Activated T-cell treated with anti-CD3 and anti-CD28 coated beads for 24 hours (primary cell): ENCODE measurements at regions not wholly inside any gene's neighbourhood (a gene's known extent, or its start where the extent isn't known, plus 50 kb on each side); places are given as distances from the start of the nearest gene placed in this dataset.

Experiments
- DNase-seq: peaks from one replicate; pipeline ENCODE4 v3.0.0-alpha.2; 2020; ENCODE audit warnings: low read depth

- DNase-seq, result no peak
Observed at GRCh38 chr5:36355516-36355915, 53.8 kb upstream of the RANBP3L start.

GRCh38 chr5:36356915-36357314 lies 55.2 kb upstream of the RANBP3L start:
- DNase-seq, result no peak

- no peak for DNase-seq
Observed at GRCh38 chr5:36357391-36357975, 55.8 kb upstream of the RANBP3L start.

- DNase-seq, result no peak
Observed at GRCh38 chr5:36359267-36359666, 57.6 kb upstream of the RANBP3L start.

- DNase-seq, result no peak
Observed at GRCh38 chr5:36360307-36360706, 58.6 kb upstream of the RANBP3L start.

GRCh38 chr5:36363101-36363500 lies 61.4 kb upstream of the RANBP3L start:
- DNase-seq, result no peak

- no peak for DNase-seq
Observed at GRCh38 chr5:36363744-36364143, 62.0 kb upstream of the RANBP3L start.

- no peak for DNase-seq
Observed at GRCh38 chr5:36364473-36364872, 62.8 kb upstream of the RANBP3L start.

GRCh38 chr5:36365896-36366295 lies 64.2 kb upstream of the RANBP3L start:
- no peak for DNase-seq

GRCh38 chr5:36366883-36367282 lies 65.2 kb upstream of the RANBP3L start:
- DNase-seq, result no peak

GRCh38 chr5:36367524-36367923 lies 65.8 kb upstream of the RANBP3L start:
- DNase-seq, result no peak

- no peak for DNase-seq
Observed at GRCh38 chr5:36369219-36369690, 67.6 kb upstream of the RANBP3L start.

GRCh38 chr5:36370073-36370472 lies 68.4 kb upstream of the RANBP3L start:
- DNase-seq, result no peak

GRCh38 chr5:36371366-36371765 lies 69.7 kb upstream of the RANBP3L start:
- no peak for DNase-seq

GRCh38 chr5:36373527-36374086 lies 71.9 kb upstream of the RANBP3L start:
- DNase-seq, result no peak

GRCh38 chr5:36374266-36374862 lies 72.7 kb upstream of the RANBP3L start:
- DNase-seq, result no peak

- no peak for DNase-seq
Observed at GRCh38 chr5:36377192-36377591, 75.5 kb upstream of the RANBP3L start.

- no peak for DNase-seq
Observed at GRCh38 chr5:36378551-36378950, 76.8 kb upstream of the RANBP3L start.

- DNase-seq, result no peak
Observed at GRCh38 chr5:36382890-36383289, 81.2 kb upstream of the RANBP3L start.

- DNase-seq, result no peak
Observed at GRCh38 chr5:36383942-36384341, 82.2 kb upstream of the RANBP3L start.

GRCh38 chr5:36384845-36385244 lies 83.1 kb upstream of the RANBP3L start:
- DNase-seq, result no peak

- no peak for DNase-seq
Observed at GRCh38 chr5:36385495-36385894, 83.8 kb upstream of the RANBP3L start.

GRCh38 chr5:36388288-36388687 lies 86.6 kb upstream of the RANBP3L start:
- DNase-seq, result no peak

GRCh38 chr5:36389245-36389644 lies 87.5 kb upstream of the RANBP3L start:
- DNase-seq, result no peak
